Right lobe of liver (tissue), 4 donors: ENCODE measurements at regions not wholly inside any gene's neighbourhood (a gene's known extent, or its start where the extent isn't known, plus 50 kb on each side); places are given as distances from the start of the nearest gene placed in this dataset.

Experiments
- POLR2A ChIP-seq: fragments of 450-650 bp; IDR thresholded peaks from one replicate; pipeline ENCODE4 v1.6.1; 2017; ENCODE audit warnings: antibody characterized with exemption, mild to moderate bottlenecking
- TF ChIP-seq, protein P1 (sequence below), 4 donors: fragments of 200-600 bp in 3 of 4; fragments of 450-650 bp in 1 of 4; IDR thresholded peaks; one replicate each; pipeline versions ENCODE4 v1.5.1 to v1.8.0; 2016 to 2022; ENCODE audit warnings: antibody characterized with exemption in 4 of 4, mild to moderate bottlenecking in 2 of 4
- donor health status: DM: no; HTN: no; CAD: no.
- donor health status: DM: no; HTN: no; CAD: no.
- donor health status: DM: no; HTN: yes; CAD: no.

GRCh38 chr10:25805986-25806385 lies 128.0 kb upstream of the MYO3A start:
- TF ChIP-seq, protein P1, sequence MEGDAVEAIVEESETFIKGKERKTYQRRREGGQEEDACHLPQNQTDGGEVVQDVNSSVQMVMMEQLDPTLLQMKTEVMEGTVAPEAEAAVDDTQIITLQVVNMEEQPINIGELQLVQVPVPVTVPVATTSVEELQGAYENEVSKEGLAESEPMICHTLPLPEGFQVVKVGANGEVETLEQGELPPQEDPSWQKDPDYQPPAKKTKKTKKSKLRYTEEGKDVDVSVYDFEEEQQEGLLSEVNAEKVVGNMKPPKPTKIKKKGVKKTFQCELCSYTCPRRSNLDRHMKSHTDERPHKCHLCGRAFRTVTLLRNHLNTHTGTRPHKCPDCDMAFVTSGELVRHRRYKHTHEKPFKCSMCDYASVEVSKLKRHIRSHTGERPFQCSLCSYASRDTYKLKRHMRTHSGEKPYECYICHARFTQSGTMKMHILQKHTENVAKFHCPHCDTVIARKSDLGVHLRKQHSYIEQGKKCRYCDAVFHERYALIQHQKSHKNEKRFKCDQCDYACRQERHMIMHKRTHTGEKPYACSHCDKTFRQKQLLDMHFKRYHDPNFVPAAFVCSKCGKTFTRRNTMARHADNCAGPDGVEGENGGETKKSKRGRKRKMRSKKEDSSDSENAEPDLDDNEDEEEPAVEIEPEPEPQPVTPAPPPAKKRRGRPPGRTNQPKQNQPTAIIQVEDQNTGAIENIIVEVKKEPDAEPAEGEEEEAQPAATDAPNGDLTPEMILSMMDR (IDR thresholded peaks at IDR 0.05): no peak
- TF ChIP-seq POLR2A: no peak
